ENCODE measurements at regions not wholly inside any gene's neighbourhood (a gene's known extent, or its start where the extent isn't known, plus 50 kb on each side); places are given as distances from the start of the nearest gene placed in this dataset.

DNA sequence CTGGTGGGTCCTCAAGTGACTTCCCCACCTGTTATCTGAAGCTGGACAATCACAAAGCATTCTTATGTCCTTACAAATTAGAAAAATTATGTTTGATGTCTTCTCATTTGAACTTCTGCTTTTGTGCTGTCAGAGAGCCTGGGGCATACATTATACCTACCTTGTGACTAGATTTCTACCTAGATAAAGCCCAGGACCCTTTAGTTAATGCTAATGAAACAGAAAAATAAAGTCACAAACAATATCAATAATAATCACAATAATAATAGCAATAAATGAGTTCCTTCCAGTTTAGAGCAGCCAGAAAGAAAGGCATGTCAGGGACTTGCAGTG, 456.4 kb downstream of the SETBP1 start:
- TF ChIP-seq SPI1 (IDR thresholded peaks at IDR 0.05; ENCODE audit: borderline replicate concordance, insufficient read depth, low read depth, low read length) = no peak
- TF ChIP-seq POLR2AphosphoS5 (IDR thresholded peaks at IDR 0.05; ENCODE audit: low read length) = no peak
- no peak for TF ChIP-seq GATAD2B (conservative IDR thresholded peaks at IDR 0.05; ENCODE audit: low read depth)
- no peak for TF ChIP-seq SIX5 (IDR thresholded peaks at IDR 0.05; ENCODE audit: low read depth, low read length, severe bottlenecking)
- TF ChIP-seq, protein P1, sequence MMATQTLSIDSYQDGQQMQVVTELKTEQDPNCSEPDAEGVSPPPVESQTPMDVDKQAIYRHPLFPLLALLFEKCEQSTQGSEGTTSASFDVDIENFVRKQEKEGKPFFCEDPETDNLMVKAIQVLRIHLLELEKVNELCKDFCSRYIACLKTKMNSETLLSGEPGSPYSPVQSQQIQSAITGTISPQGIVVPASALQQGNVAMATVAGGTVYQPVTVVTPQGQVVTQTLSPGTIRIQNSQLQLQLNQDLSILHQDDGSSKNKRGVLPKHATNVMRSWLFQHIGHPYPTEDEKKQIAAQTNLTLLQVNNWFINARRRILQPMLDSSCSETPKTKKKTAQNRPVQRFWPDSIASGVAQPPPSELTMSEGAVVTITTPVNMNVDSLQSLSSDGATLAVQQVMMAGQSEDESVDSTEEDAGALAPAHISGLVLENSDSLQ (IDR thresholded peaks at IDR 0.05) = no peak
- TF ChIP-seq, protein P2, sequence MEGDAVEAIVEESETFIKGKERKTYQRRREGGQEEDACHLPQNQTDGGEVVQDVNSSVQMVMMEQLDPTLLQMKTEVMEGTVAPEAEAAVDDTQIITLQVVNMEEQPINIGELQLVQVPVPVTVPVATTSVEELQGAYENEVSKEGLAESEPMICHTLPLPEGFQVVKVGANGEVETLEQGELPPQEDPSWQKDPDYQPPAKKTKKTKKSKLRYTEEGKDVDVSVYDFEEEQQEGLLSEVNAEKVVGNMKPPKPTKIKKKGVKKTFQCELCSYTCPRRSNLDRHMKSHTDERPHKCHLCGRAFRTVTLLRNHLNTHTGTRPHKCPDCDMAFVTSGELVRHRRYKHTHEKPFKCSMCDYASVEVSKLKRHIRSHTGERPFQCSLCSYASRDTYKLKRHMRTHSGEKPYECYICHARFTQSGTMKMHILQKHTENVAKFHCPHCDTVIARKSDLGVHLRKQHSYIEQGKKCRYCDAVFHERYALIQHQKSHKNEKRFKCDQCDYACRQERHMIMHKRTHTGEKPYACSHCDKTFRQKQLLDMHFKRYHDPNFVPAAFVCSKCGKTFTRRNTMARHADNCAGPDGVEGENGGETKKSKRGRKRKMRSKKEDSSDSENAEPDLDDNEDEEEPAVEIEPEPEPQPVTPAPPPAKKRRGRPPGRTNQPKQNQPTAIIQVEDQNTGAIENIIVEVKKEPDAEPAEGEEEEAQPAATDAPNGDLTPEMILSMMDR (IDR thresholded peaks at IDR 0.05 in 2 of 3, conservative IDR thresholded peaks at IDR 0.05 in 1 of 3; ENCODE audit: control insufficient read depth in 2 of 3, extremely low read depth in 1 of 3, insufficient read depth in 1 of 3, low read depth in 3 of 3, low read length in 3 of 3) = no peak
- no peak for TF ChIP-seq EZH2 (IDR thresholded peaks at IDR 0.05; ENCODE audit: borderline replicate concordance, control insufficient read depth, low read depth, low read length)
- TF ChIP-seq NR2C2 (IDR thresholded peaks at IDR 0.05; ENCODE audit: borderline replicate concordance, control insufficient read depth, insufficient read length, low read depth) = no peak

All from GM12878 (cell line).